ENCODE measurements at regions not wholly inside any gene's neighbourhood (a gene's known extent, or its start where the extent isn't known, plus 50 kb on each side); places are given as distances from the start of the nearest gene placed in this dataset.

- TF ChIP-seq POLR2AphosphoS5 (IDR thresholded peaks at IDR 0.05) (no peak), CTCF (IDR thresholded peaks at IDR 0.05) (no peak)
- no peaks in the 10 kb centered on the region for H3K4me1 ChIP-seq
- DNase-seq (ENCODE audit: low spot score in 2 of 2): no peak
- no peak overlapping the region for H3K27ac ChIP-seq
- no peaks in the 10 kb centered on the region for H3K9me3 ChIP-seq
- H3K27me3 ChIP-seq: no peaks in the 10 kb centered on the region
- H3K36me3 ChIP-seq: no peaks in the 10 kb centered on the region
- H3K4me3 ChIP-seq: no peak overlapping the region
- intact Hi-C loops (cut with DNase I; ENCODE audit: low total_unique reads): no loop called here
Measured at GRCh38 chr13:106007156-106007555, 528.3 kb downstream of the EFNB2 start.

GRCh38 chr13:106003651-106004050, 531.8 kb downstream of the EFNB2 start:
- TF ChIP-seq POLR2AphosphoS5 (IDR thresholded peaks at IDR 0.05): no peak
- no peak for TF ChIP-seq POLR2A (IDR thresholded peaks at IDR 0.05)
- no peak for TF ChIP-seq CTCF (IDR thresholded peaks at IDR 0.05)
- DNase-seq (ENCODE audit: low spot score in 2 of 2): no peak
- H3K36me3 ChIP-seq: no peaks in the 10 kb centered on the region
- no peaks in the 10 kb centered on the region for H3K9me3 ChIP-seq
- H3K4me1 ChIP-seq: no peaks in the 10 kb centered on the region
- no peak overlapping the region for H3K4me3 ChIP-seq
- H3K27ac ChIP-seq: no peak overlapping the region
- intact Hi-C loops (cut with DNase I; ENCODE audit: low total_unique reads): no loop called here
- H3K27me3 ChIP-seq: no peaks in the 10 kb centered on the region

GRCh38 chr13:106001443-106001842, 534.0 kb downstream of the EFNB2 start:
- H3K4me3 ChIP-seq: no peak overlapping the region
- no peak for DNase-seq (ENCODE audit: low spot score in 2 of 2)
- no peaks in the 10 kb centered on the region for H3K27me3 ChIP-seq
- H3K4me1 ChIP-seq: no peaks in the 10 kb centered on the region
- intact Hi-C loops (cut with DNase I; ENCODE audit: low total_unique reads): no loop called here
- TF ChIP-seq POLR2AphosphoS5 (IDR thresholded peaks at IDR 0.05) (no peak), POLR2A (IDR thresholded peaks at IDR 0.05) (no peak), CTCF (IDR thresholded peaks at IDR 0.05) (no peak)
- no peak overlapping the region for H3K27ac ChIP-seq
- no peaks in the 10 kb centered on the region for H3K36me3 ChIP-seq
- H3K9me3 ChIP-seq: no peaks in the 10 kb centered on the region

GRCh38 chr13:105997581-105998550, 537.6 kb downstream of the EFNB2 start:
- intact Hi-C loops (cut with DNase I; ENCODE audit: low total_unique reads): no loop called here
- Histone ChIP-seq H3K27me3 (no peaks in the 10 kb centered on the region), H3K36me3 (no peaks in the 10 kb centered on the region), H3K4me3 (peak overlapping the region in 2 of 3 donors; percentile 13 to 51), H3K27ac (peak overlapping the region; percentile 18 to 55), H3K4me1 (no peaks in the 10 kb centered on the region), H3K9me3 (no peaks in the 10 kb centered on the region)
- no peak for DNase-seq (ENCODE audit: low spot score in 2 of 2)
- TF ChIP-seq CTCF (IDR thresholded peaks at IDR 0.05) (no peak), POLR2A (IDR thresholded peaks at IDR 0.05) (no peak), POLR2AphosphoS5 (IDR thresholded peaks at IDR 0.05) (no peak)

- no peak overlapping the region for H3K27ac ChIP-seq
- no peaks in the 10 kb centered on the region for H3K36me3 ChIP-seq
- no peak for TF ChIP-seq POLR2A (IDR thresholded peaks at IDR 0.05)
- no peak for TF ChIP-seq CTCF (IDR thresholded peaks at IDR 0.05)
- no peak for DNase-seq (ENCODE audit: low spot score in 2 of 2)
- H3K27me3 ChIP-seq: no peaks in the 10 kb centered on the region
- intact Hi-C loops (cut with DNase I; ENCODE audit: low total_unique reads): no loop called here
- H3K9me3 ChIP-seq: no peaks in the 10 kb centered on the region
- H3K4me1 ChIP-seq: no peaks in the 10 kb centered on the region
- no peak overlapping the region for H3K4me3 ChIP-seq
Measured at GRCh38 chr13:105996391-105997025, 539.0 kb downstream of the EFNB2 start.

Data from breast epithelium (tissue), 4 donors.